ENCODE measurements at regions not wholly inside any gene's neighbourhood (a gene's known extent, or its start where the extent isn't known, plus 50 kb on each side); places are given as distances from the start of the nearest gene placed in this dataset.

- Histone ChIP-seq H3K27me3 (ENCODE audit: control insufficient read depth, extremely low read depth, insufficient read depth, low read length) (no peaks in the 10 kb centered on the region), H3K4me1 (ENCODE audit: control insufficient read depth, extremely low read depth, insufficient read depth, low read length) (peaks cover 24% of the 10 kb centered on the region), H3K9ac (ENCODE audit: control insufficient read depth, extremely low read depth, insufficient read depth, low read length) (no peak overlapping the region), H3K79me2 (ENCODE audit: control insufficient read depth, insufficient read depth, low read length) (no peaks in the 10 kb centered on the region), H3K4me2 (ENCODE audit: control insufficient read depth, extremely low read depth, insufficient read depth, low read depth, low read length) (no peak overlapping the region), H4K20me1 (ENCODE audit: control insufficient read depth, extremely low read depth, insufficient read depth, low read length) (no peaks in the 10 kb centered on the region), H3K36me3 (ENCODE audit: control insufficient read depth in 2 of 2, extremely low read depth in 1 of 2, insufficient read depth in 2 of 2, low read length in 2 of 2) (no peaks in the 10 kb centered on the region), H3K9me3 (ENCODE audit: control insufficient read depth, low read depth, low read length) (no peaks in the 10 kb centered on the region), H3K9me1 (ENCODE audit: control insufficient read depth, extremely low read depth, insufficient read depth, low read length) (no peaks in the 10 kb centered on the region), H3K27ac (ENCODE audit: control insufficient read depth, insufficient read depth, low read length) (no peak overlapping the region), H3K4me3 (ENCODE audit: control insufficient read depth in 2 of 3, extremely low read depth in 1 of 3, insufficient read depth in 2 of 3, low read depth in 1 of 3, low read length in 3 of 3) (no peak overlapping the region), H2AFZ (ENCODE audit: control insufficient read depth, low read length) (no peak overlapping the region)
- dilution Hi-C loops (cut with MboI; ENCODE audit: extremely low pct_ligation_motif_present, low sequenced_read_pairs) = no loop called here
- peak; percentile 56 for FAIRE-seq
- TF ChIP-seq EZH2 (IDR thresholded peaks at IDR 0.05; ENCODE audit: low read length) (no peak), CTCF (optimal IDR thresholded peaks at IDR 0.05 in 1 of 3, IDR thresholded peaks at IDR 0.05 in 1 of 3, conservative IDR thresholded peaks at IDR 0.05 in 1 of 3; ENCODE audit: extremely low read depth in 1 of 3, insufficient read depth in 2 of 3, low read length in 3 of 3) (no peak)
- DNase-seq (ENCODE audit: low read depth, low spot score) = no peak
Observed at GRCh38 chr1:213692321-213692720, 295.5 kb upstream of the PROX1 start.

GRCh38 chr1:213693864-213694263, 293.9 kb upstream of the PROX1 start:
- no peak overlapping the region for H3K27ac ChIP-seq (ENCODE audit: control insufficient read depth, insufficient read depth, low read length)
- peaks cover 11% of the 10 kb centered on the region for H3K4me1 ChIP-seq (ENCODE audit: control insufficient read depth, extremely low read depth, insufficient read depth, low read length)
- no peaks in the 10 kb centered on the region for H3K9me3 ChIP-seq (ENCODE audit: control insufficient read depth, low read depth, low read length)
- FAIRE-seq (no peak), DNase-seq (ENCODE audit: low read depth, low spot score) (no peak)
- H3K36me3 ChIP-seq (ENCODE audit: control insufficient read depth in 2 of 2, extremely low read depth in 1 of 2, insufficient read depth in 2 of 2, low read length in 2 of 2) = no peaks in the 10 kb centered on the region
- dilution Hi-C loops (cut with MboI; ENCODE audit: extremely low pct_ligation_motif_present, low sequenced_read_pairs) = no loop called here
- no peak overlapping the region for H2AFZ ChIP-seq (ENCODE audit: control insufficient read depth, low read length)
- no peaks in the 10 kb centered on the region for H3K27me3 ChIP-seq (ENCODE audit: control insufficient read depth, extremely low read depth, insufficient read depth, low read length)
- H3K79me2 ChIP-seq (ENCODE audit: control insufficient read depth, insufficient read depth, low read length) = no peaks in the 10 kb centered on the region
- no peak overlapping the region for H3K9ac ChIP-seq (ENCODE audit: control insufficient read depth, extremely low read depth, insufficient read depth, low read length)
- H3K4me3 ChIP-seq (ENCODE audit: control insufficient read depth in 2 of 3, extremely low read depth in 1 of 3, insufficient read depth in 2 of 3, low read depth in 1 of 3, low read length in 3 of 3) = no peak overlapping the region
- no peaks in the 10 kb centered on the region for H3K9me1 ChIP-seq (ENCODE audit: control insufficient read depth, extremely low read depth, insufficient read depth, low read length)
- no peaks in the 10 kb centered on the region for H4K20me1 ChIP-seq (ENCODE audit: control insufficient read depth, extremely low read depth, insufficient read depth, low read length)
- H3K4me2 ChIP-seq (ENCODE audit: control insufficient read depth, extremely low read depth, insufficient read depth, low read depth, low read length) = no peak overlapping the region
- TF ChIP-seq CTCF (optimal IDR thresholded peaks at IDR 0.05 in 1 of 3, IDR thresholded peaks at IDR 0.05 in 1 of 3, conservative IDR thresholded peaks at IDR 0.05 in 1 of 3; ENCODE audit: extremely low read depth in 1 of 3, insufficient read depth in 2 of 3, low read length in 3 of 3) = no peak
- TF ChIP-seq EZH2 (IDR thresholded peaks at IDR 0.05; ENCODE audit: low read length) = no peak
